ENCODE measurements at regions not wholly inside any gene's neighbourhood (a gene's known extent, or its start where the extent isn't known, plus 50 kb on each side); places are given as distances from the start of the nearest gene placed in this dataset.

DNA sequence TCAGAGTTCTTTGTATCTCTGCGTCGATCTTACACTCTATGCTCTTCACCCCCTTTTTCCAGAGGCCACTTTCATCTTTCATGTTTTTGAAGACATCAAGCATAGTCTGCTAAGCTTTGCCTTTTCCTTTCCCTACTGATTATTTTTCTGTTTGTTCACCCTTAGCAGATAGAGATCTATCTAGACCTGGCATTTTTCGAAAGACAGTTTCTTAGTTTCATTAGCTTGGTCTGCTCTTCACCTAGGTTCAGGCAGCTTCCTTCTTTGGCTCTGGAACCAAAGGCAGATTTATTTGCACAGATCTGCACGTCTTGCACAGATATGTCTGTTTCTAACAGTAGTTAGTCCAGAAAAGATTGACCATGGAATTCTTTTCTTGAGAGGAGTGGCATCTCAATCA lies 122.7 kb upstream of the HS3ST5 start:
- FAIRE-seq (no peak), DNase-seq (ENCODE audit: low read depth, low spot score) (no peak)
- POLR2A ChIA-PET, result no interaction called here
- Histone ChIP-seq H3K9ac (replicated peaks; ENCODE audit: extremely low read depth, insufficient read depth, low read length) (no peak overlapping the region), H3K4me1 (ENCODE audit: control insufficient read depth, extremely low read depth, insufficient read depth, low read length) (no peaks in the 10 kb centered on the region), H3K4me2 (ENCODE audit: insufficient read depth, low read length) (no peak overlapping the region), H3K9me3 (replicated peaks; ENCODE audit: control insufficient read depth, insufficient read depth, low read length) (no peaks in the 10 kb centered on the region), H3K79me2 (ENCODE audit: control insufficient read depth, insufficient read depth, low read length) (no peaks in the 10 kb centered on the region), H2AFZ (ENCODE audit: low read depth, low read length) (no peak overlapping the region), H4K20me1 (replicated peaks; ENCODE audit: control insufficient read depth, extremely low read depth, insufficient read depth, low read length) (no peaks in the 10 kb centered on the region), H3K9me1 (replicated peaks; ENCODE audit: control insufficient read depth, extremely low read depth, insufficient read depth, low read length) (no peaks in the 10 kb centered on the region), H3K27me3 (ENCODE audit: control insufficient read depth in 2 of 2, insufficient read depth in 2 of 2, low read length in 2 of 2) (no peaks in the 10 kb centered on the region), H3K27ac (ENCODE audit: insufficient read depth, low read depth, low read length) (no peak overlapping the region), H3K36me3 (ENCODE audit: control insufficient read depth in 2 of 2, extremely low read depth in 1 of 2, insufficient read depth in 2 of 2, low read length in 2 of 2) (no peaks in the 10 kb centered on the region), H3K4me3 (replicated peaks in 1 of 3; ENCODE audit: insufficient read depth in 1 of 3, low read depth in 1 of 3, low read length in 3 of 3) (no peak overlapping the region)
- dilution Hi-C loops (cut with MboI; ENCODE audit: extremely low pct_ligation_motif_present, low sequenced_read_pairs) (no loop called here), intact Hi-C loops (cut with micrococcal nuclease) (no loop called here)
- CTCF ChIA-PET, result no interaction called here
- BruUV-seq (replicated peaks), result no TSS peak
- TF ChIP-seq MYC (IDR thresholded peaks at IDR 0.05; ENCODE audit: low read depth, low read length) (no peak), EZH2 (IDR thresholded peaks at IDR 0.05; ENCODE audit: borderline replicate concordance, low read depth, low read length, severe bottlenecking) (no peak), JUN (IDR thresholded peaks at IDR 0.05; ENCODE audit: borderline replicate concordance, insufficient read depth, insufficient read length, low read depth) (no peak), FOS (IDR thresholded peaks at IDR 0.05; ENCODE audit: borderline replicate concordance, insufficient read depth, low read length) (no peak), POLR2AphosphoS5 (IDR thresholded peaks at IDR 0.05; ENCODE audit: insufficient read depth, low read depth, low read length) (no peak), CTCF (IDR thresholded peaks at IDR 0.05; ENCODE audit: extremely low read depth in 1 of 2, insufficient read depth in 1 of 2, low read depth in 1 of 2, low read length in 2 of 2) (no peak), POLR2A (IDR thresholded peaks at IDR 0.05; ENCODE audit: low read depth, low read length) (no peak), GATA2 (IDR thresholded peaks at IDR 0.05; ENCODE audit: insufficient read depth, insufficient read length, low read depth, low read length) (no peak)
- TF ChIP-seq, protein P1, sequence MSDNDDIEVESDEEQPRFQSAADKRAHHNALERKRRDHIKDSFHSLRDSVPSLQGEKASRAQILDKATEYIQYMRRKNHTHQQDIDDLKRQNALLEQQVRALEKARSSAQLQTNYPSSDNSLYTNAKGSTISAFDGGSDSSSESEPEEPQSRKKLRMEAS (IDR thresholded peaks at IDR 0.05; ENCODE audit: insufficient read depth, insufficient read length), result no peak
